Activated naive CD4-positive, alpha-beta T cell treated with anti-CD3 and anti-CD28 coated beads for 36 hours (primary cell): ENCODE measurements at regions not wholly inside any gene's neighbourhood (a gene's known extent, or its start where the extent isn't known, plus 50 kb on each side); places are given as distances from the start of the nearest gene placed in this dataset.
"Not testable (repeated sequence)": the region's sequence is repeated elsewhere in the genome, so short reads cannot be mapped to it uniquely, and the experiment has no call there.

ENCODE experiments used
- CTCF ChIA-PET: fragments of 350-600 bp; sonication (Branson Sonifier 250); formaldehyde crosslinking; loops from one replicate; lab custom pipeline; 2021; ENCODE audit warnings: antibody characterized with exemption; lab: Charles Lee
- DNase-seq: peaks from one replicate; pipeline ENCODE4 v3.0.0-alpha.2; 2020
- H3K27ac Mint-ChIP-seq: one replicate; pipeline ENCODE4 v1.8.0; 2021; ENCODE audit warnings: mild to moderate bottlenecking, mixed read lengths
- H3K27me3 Mint-ChIP-seq: one replicate; pipeline ENCODE4 v1.8.0; 2021; ENCODE audit warnings: low read depth, mixed read lengths
- H3K36me3 Mint-ChIP-seq: one replicate; pipeline ENCODE4 v1.8.0; 2021; ENCODE audit warnings: low read depth, mixed read lengths
- H3K4me1 Mint-ChIP-seq: one replicate; pipeline ENCODE4 v1.8.0; 2021; ENCODE audit warnings: low read depth, mixed read lengths
- H3K4me3 Mint-ChIP-seq: one replicate; pipeline ENCODE4 v1.8.0; 2021; ENCODE audit warnings: mild to moderate bottlenecking, moderate library complexity, mixed read lengths
- H3K9me3 Mint-ChIP-seq: one replicate; pipeline ENCODE4 v1.8.0; 2021; ENCODE audit warnings: mixed read lengths
- intact Hi-C: fragments of 100-400 bp; cut with micrococcal nuclease; formaldehyde crosslinking; loops from one replicate; pipeline ENCODE4 v1.15.1; 2023

DNA sequence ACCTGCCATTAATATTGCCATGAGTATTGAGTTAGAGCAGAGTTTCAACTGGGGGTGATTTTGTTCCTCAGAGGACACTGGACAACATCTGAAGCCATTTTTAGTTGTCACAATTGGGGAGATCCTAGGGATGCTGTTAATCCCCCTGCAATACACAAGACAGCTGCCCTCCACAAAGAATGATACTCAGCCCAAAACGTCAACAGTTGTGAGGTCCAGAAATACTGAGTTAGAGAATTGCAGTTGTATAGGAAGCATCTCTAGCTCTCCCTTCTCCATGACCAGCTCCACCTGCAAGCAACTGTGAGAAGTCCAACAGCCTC is 614.0 kb upstream of the CDH5 start:
- intact Hi-C loops: no loop called here
- Mint-ChIP-seq H3K27me3 (no peaks in the 10 kb centered on the region), H3K4me3 (no peak overlapping the region), H3K4me1 (no peaks in the 10 kb centered on the region), H3K27ac (no peak overlapping the region), H3K36me3 (no peaks in the 10 kb centered on the region), H3K9me3 (no peaks in the 10 kb centered on the region)
- CTCF ChIA-PET: no interaction called here
- no peak for DNase-seq

DNA sequence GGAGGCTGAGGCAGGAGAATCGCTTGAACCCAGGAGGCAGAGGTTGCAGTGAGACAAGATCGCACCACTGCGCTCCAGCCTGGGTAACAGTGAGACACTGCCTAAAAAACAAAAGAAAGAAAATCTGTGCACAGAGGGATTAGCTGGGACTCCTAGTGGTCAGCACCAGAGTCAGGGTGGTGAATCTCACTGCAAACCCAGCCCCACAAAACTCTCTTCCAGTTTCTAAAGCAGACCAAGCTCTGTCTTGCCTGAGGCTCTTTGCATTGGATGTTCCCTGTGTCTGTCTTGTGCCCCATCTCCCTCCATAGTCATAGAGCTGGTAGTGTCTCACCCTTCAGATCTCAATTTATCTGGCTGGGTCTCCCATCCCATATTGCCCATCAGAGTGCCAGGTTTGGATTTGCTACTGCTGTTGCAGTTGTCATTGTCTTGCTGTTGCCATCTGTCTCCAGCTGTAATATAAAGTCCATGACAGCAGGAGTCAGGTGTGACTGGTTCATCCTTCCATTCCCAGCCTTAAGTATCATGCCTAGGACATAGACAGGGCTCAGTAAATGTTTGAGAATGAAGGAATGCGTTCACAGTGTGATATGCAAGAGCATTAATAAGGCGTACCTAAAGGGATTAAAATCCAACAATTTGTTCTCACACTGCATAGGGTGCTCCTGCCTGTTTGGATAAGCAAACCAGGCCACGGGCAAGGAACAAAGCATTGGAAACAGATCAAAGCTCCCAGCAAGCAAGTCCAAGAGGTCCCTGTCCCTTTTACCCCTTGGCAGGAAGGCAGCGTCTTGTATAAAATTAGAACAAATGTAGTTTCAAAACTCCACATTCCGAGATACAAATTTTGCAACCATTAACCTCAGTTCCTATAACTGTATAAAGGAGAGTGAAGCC is 614.6 kb upstream of the CDH5 start:
- CTCF ChIA-PET: interaction anchor here (0.6 kb wide), 1 partner anchor 216 kb away, joined by 4 read pairs; no protein-coding TSS in a partner anchor
- H3K27ac Mint-ChIP-seq: no peak overlapping the region
- intact Hi-C loops: no loop called here
- DNase-seq: no peak
- no peaks in the 10 kb centered on the region for H3K36me3 Mint-ChIP-seq
- H3K4me1 Mint-ChIP-seq: no peaks in the 10 kb centered on the region
- no peak overlapping the region for H3K4me3 Mint-ChIP-seq
- H3K9me3 Mint-ChIP-seq: no peaks in the 10 kb centered on the region
- H3K27me3 Mint-ChIP-seq: no peaks in the 10 kb centered on the region

DNA sequence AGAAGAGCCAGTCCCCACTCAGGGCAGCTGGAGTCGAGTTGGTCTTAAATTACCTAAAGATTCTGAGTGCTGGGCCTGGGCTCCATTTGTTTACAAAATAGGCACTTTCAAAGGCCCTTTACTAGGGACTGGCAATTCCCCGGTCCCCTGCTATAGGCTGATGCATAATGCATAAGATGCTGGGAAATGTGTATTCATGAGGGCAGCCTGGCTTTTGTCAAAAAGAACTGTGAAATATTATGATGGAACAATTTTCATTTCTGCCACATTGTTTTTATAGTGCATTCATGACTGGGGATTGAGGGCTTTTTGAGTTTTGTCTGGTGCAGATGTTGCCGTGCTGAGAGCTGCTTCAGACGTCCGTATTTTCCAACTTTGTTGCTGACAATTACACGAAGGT is 617.0 kb upstream of the CDH5 start:
- H3K36me3 Mint-ChIP-seq: no peaks in the 10 kb centered on the region
- H3K4me3 Mint-ChIP-seq: no peak overlapping the region
- CTCF ChIA-PET: no interaction called here
- H3K9me3 Mint-ChIP-seq: no peaks in the 10 kb centered on the region
- intact Hi-C loops: no loop called here
- DNase-seq: no peak
- no peaks in the 10 kb centered on the region for H3K27me3 Mint-ChIP-seq
- no peak overlapping the region for H3K27ac Mint-ChIP-seq
- H3K4me1 Mint-ChIP-seq: no peaks in the 10 kb centered on the region

DNA sequence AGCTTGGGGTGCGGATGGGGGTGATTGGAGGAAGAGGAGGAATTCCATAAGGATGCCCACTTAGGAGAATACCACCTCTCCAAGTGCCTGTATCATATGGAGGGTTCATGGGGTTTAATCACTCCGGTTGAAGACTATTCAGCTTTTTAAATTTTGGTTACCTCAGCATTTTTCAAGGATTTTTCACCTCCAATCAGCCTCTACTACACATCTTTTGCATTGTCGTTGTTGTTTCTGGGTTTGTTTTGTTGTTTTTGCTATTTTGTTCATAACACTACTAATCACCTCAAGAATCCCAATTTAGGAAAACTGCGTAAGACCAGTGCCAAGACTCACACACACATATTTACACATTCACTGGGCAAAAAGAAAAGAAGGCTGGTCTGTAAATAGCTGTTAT is 619.5 kb upstream of the CDH5 start:
- no peak overlapping the region for H3K27ac Mint-ChIP-seq
- intact Hi-C loops: no loop called here
- H3K27me3 Mint-ChIP-seq: no peaks in the 10 kb centered on the region
- no peak for DNase-seq
- H3K4me1 Mint-ChIP-seq: no peaks in the 10 kb centered on the region
- H3K4me3 Mint-ChIP-seq: no peak overlapping the region
- CTCF ChIA-PET: no interaction called here
- H3K9me3 Mint-ChIP-seq: peaks cover 1% of the 10 kb centered on the region
- no peaks in the 10 kb centered on the region for H3K36me3 Mint-ChIP-seq

DNA sequence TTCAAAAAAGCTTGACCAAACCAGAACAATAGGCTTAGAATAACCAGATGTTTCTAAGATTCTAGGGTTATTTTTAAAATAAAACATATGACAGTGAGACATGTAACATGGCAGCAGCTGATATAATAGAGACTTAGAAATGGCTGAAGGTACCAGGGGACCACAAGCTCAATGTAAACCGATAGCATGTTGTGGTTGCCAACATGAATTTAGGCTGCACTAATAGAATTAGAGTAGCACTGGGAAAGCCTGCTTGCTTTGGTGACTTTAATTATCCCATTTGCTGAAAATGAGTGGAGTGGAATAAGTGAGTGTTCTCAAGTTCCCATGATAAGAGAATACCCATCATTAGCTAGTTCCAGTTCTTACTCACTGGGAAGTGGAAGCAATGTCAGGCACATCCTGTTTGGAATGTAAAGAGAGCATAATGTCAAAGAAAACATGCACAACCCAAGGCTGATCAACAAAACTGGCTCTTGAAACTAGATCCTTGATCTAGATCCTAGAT is 621.2 kb upstream of the CDH5 start:
- CTCF ChIA-PET: no interaction called here
- H3K4me1 Mint-ChIP-seq: no peaks in the 10 kb centered on the region
- no peak overlapping the region for H3K4me3 Mint-ChIP-seq
- H3K27me3 Mint-ChIP-seq: no peaks in the 10 kb centered on the region
- intact Hi-C loops: no loop called here
- H3K9me3 Mint-ChIP-seq: peaks cover 1% of the 10 kb centered on the region
- H3K27ac Mint-ChIP-seq: no peak overlapping the region
- no peak for DNase-seq
- no peaks in the 10 kb centered on the region for H3K36me3 Mint-ChIP-seq

DNA sequence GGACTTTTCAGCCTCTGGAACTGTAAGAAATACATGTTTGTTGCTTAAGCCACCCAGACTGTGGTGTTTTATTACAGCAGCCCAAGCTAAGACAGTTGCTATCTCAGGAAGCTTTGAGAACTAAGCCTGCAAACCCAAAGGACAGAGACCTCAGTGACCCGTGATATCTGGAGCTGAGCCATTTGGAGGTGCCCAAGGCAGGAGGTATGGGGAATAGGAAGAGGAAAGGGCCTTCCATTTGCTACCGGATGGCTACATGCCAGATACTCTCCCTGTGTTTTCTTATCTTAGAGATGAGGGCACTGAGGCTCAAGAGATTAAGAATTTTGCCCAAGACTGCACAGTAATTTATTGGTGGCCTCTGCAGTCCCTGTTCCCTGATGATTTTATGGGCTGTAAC is 622.1 kb upstream of the CDH5 start:
- peaks cover 1% of the 10 kb centered on the region for H3K9me3 Mint-ChIP-seq
- CTCF ChIA-PET: no interaction called here

DNA sequence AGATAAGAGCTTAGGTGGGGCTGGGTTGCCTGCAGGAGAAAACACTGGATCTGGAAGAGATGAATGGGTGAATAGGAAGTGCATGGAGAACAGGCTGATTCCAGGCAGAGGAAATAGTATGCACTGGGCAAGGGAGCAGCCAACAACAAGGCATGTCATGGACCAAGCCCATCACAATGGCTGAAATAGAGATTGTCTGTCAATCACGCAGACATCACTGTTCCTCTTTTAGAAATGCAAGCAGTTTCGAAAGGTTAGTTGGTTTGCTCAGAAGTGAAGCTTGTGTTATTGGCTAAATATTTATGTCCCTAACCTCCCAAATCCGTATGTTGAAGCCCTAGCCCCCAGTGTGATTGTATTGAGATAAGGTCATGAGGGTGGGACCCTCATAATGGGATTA is 621.7 kb upstream of the CDH11 start:
- H3K27me3 Mint-ChIP-seq: no peaks in the 10 kb centered on the region
- CTCF ChIA-PET: no interaction called here
- no peak overlapping the region for H3K4me3 Mint-ChIP-seq
- intact Hi-C loops: no loop called here
- peaks cover 1% of the 10 kb centered on the region for H3K9me3 Mint-ChIP-seq
- no peak overlapping the region for H3K27ac Mint-ChIP-seq
- no peaks in the 10 kb centered on the region for H3K36me3 Mint-ChIP-seq
- H3K4me1 Mint-ChIP-seq: no peaks in the 10 kb centered on the region
- DNase-seq: no peak

More for the DNA sequence above, 622.1 kb upstream of the CDH5 start:
- Mint-ChIP-seq H3K4me3 (no peak overlapping the region), H3K4me1 (no peaks in the 10 kb centered on the region), H3K36me3 (no peaks in the 10 kb centered on the region), H3K27ac (no peak overlapping the region), H3K27me3 (no peaks in the 10 kb centered on the region)
- DNase-seq: no peak
- intact Hi-C loops: no loop called here

DNA sequence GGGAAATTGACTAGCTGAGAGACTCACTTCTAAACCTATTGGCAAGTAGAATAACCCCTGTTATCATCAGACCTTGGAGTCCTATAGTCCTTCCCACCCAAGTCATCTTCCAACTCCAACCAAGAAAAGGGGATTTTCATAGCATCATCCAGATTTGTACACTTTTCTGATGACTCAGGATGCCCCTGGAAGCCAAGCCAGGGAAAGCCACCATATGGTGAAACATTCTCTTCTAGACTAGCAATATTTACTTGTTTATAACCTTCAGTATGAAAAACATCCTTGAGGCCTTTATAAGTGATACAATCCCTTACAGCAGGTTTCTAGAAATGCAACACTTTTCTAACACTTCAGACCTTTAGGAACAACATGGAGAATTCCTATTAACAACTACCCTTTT is 618.8 kb upstream of the CDH11 start:
- no peak overlapping the region for H3K27ac Mint-ChIP-seq
- no peak overlapping the region for H3K4me3 Mint-ChIP-seq
- no peaks in the 10 kb centered on the region for H3K4me1 Mint-ChIP-seq
- no peaks in the 10 kb centered on the region for H3K36me3 Mint-ChIP-seq
- no peaks in the 10 kb centered on the region for H3K27me3 Mint-ChIP-seq
- CTCF ChIA-PET: no interaction called here
- DNase-seq: no peak
- intact Hi-C loops: no loop called here
- peaks cover 1% of the 10 kb centered on the region for H3K9me3 Mint-ChIP-seq

DNA sequence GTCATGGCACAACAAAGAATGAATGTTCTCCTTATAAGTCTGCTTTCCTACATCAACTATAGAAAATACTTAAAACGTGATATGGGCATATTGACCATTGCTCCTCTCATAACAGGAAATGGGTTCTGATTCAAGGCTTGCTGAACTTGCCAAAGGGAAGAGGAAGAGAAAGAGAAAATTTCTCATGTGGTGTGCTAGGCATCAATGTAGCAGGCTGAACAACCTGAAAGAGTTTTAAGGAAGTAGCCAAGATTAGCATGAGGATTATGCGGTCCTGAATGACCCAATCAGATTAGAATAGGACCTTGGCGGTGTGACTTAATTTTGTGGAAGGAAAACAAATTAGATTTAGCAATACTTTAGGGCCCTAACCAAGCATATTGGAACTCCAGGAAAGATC is 617.7 kb upstream of the CDH11 start:
- peaks cover 1% of the 10 kb centered on the region for H3K9me3 Mint-ChIP-seq
- CTCF ChIA-PET: no interaction called here
- no peaks in the 10 kb centered on the region for H3K36me3 Mint-ChIP-seq
- H3K4me3 Mint-ChIP-seq: no peak overlapping the region
- no peak overlapping the region for H3K27ac Mint-ChIP-seq
- intact Hi-C loops: no loop called here
- no peaks in the 10 kb centered on the region for H3K4me1 Mint-ChIP-seq
- H3K27me3 Mint-ChIP-seq: no peaks in the 10 kb centered on the region
- DNase-seq: no peak

DNA sequence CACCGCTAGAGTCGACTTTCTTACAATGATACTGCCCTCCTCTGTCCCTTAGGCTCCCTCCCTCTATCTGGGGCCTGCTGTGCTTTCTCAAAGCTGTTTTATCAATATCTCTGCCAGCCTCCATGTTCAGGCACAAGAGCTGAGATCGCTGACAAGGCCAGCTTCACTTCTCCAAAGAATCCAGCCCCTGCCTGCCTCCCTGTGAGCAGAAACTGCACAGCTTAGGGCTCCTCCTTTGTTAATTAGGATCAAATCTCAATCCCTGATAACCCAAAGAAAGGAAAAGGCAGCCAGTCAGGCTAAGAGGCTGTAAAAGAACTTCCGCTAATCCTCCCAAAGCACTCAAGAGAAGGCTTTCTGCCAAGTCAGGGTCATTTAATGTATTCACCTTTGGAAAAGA is 616.0 kb upstream of the CDH11 start:
- CTCF ChIA-PET: no interaction called here
- Mint-ChIP-seq H3K27me3 (no peaks in the 10 kb centered on the region), H3K36me3 (no peaks in the 10 kb centered on the region), H3K9me3 (peaks cover 3% of the 10 kb centered on the region), H3K4me1 (no peaks in the 10 kb centered on the region), H3K27ac (no peak overlapping the region), H3K4me3 (no peak overlapping the region)
- no peak for DNase-seq
- intact Hi-C loops: no loop called here

DNA sequence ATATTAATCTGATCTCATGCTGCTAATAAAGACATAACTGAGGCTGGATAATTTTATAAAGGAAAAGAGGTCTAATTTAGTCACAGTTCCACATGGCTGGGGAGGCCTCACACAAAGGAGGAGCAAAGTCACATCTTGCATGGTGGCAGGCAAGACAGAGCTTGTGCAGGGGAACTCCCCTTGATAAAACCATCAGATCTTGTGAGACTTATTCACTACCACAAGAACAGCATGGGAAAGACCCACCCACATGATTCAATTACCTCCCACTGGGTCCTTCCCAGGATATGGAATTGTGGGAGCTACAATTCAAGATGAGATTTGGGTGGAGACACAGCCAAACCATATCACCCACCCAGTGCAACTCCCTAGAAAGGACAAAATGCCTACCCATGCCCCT is 613.8 kb upstream of the CDH11 start:
- H3K9me3 Mint-ChIP-seq, H3K27ac Mint-ChIP-seq, H3K27me3 Mint-ChIP-seq, H3K4me1 Mint-ChIP-seq, CTCF ChIA-PET, H3K4me3 Mint-ChIP-seq, DNase-seq, intact Hi-C loops, H3K36me3 Mint-ChIP-seq: not testable (repeated sequence)

DNA sequence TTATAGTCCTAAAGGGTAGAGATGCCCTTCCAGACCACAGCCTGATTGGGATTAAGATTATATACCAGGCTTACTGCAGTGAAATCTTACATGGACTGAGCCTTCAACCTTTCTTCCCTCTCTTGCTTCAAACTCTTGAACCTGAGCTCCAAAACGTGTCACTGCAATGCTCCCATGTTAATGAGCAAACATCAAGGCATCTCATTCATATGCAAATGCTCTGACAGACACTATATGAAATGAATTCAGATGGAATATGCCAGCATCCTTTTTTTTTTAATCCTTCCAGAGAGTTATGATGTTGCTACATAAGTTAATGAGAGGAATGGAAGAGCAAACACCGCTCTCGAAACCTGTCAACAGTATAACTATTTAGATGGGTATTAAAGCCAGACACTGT is 611.9 kb upstream of the CDH11 start:
- H3K27ac Mint-ChIP-seq: no peak overlapping the region
- CTCF ChIA-PET: interaction anchor here (0.7 kb wide), 1 partner anchor 72 kb away, joined by 7 read pairs; no protein-coding TSS in a partner anchor
- H3K36me3 Mint-ChIP-seq: no peaks in the 10 kb centered on the region
- H3K4me3 Mint-ChIP-seq: no peak overlapping the region
- intact Hi-C loops: no loop called here
- H3K9me3 Mint-ChIP-seq: peaks cover 4% of the 10 kb centered on the region
- no peak for DNase-seq
- no peaks in the 10 kb centered on the region for H3K4me1 Mint-ChIP-seq
- H3K27me3 Mint-ChIP-seq: no peaks in the 10 kb centered on the region

DNA sequence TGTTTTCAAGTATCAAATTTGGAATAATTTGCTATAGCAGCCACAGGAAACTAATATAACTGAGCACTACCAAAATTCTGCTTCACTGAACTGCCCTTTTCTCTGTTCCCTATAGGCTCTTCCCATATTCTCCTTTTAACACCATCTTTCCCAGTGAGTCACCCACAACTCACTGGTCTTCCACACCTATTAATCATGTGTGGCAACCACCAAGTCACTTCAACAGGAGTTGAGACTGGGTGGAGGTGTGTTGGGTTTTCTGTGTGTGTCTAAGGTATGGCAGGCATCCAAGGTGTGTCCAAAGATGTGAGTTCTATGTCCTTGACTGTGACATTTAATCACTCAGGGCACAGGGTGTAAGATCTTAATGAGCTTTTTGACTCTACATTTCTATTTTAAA is 610.0 kb upstream of the CDH11 start:
- Mint-ChIP-seq H3K27me3 (peaks cover 2% of the 10 kb centered on the region), H3K36me3 (no peaks in the 10 kb centered on the region), H3K4me3 (no peak overlapping the region), H3K27ac (no peak overlapping the region), H3K4me1 (no peaks in the 10 kb centered on the region), H3K9me3 (peaks cover 6% of the 10 kb centered on the region)
- CTCF ChIA-PET: no interaction called here
- intact Hi-C loops: no loop called here
- DNase-seq: no peak
